Motor neuron (in vitro differentiated cells): ENCODE measurements at regions not wholly inside any gene's neighbourhood (a gene's known extent, or its start where the extent isn't known, plus 50 kb on each side); places are given as distances from the start of the nearest gene placed in this dataset.
A peak's percentile ranks its signal among the peaks of the same experiment; 100 is the strongest.

Experiments used
- ATAC-seq, 8 experiments: fragments of 200-7000 bp; cut with Tn5 transposase; replicated peaks in 6 of 8; 2 replicates each; pipeline ENCODE4 v1.8.0; 2021; ENCODE audit warnings: mild to moderate bottlenecking in 8 of 8, moderate library complexity in 8 of 8
- H3K27ac ChIP-seq, 2 donors: fragments of 250-450 bp; sonication (Bioruptor Pico); 2 replicates each; pipeline ENCODE4 v1.9.0; 2021; ENCODE audit warnings: antibody characterized with exemption in 2 of 2, mild to moderate bottlenecking in 2 of 2, moderate library complexity in 1 of 2
- H3K4me1 ChIP-seq, 2 donors: fragments of 250-450 bp; sonication (Bioruptor Pico); replicated peaks in 1 of 2; 2 replicates each; pipeline ENCODE4 v1.6.1; 2021; ENCODE audit warnings: antibody characterized with exemption in 2 of 2, mild to moderate bottlenecking in 2 of 2, moderate library complexity in 1 of 2
- H3K4me3 ChIP-seq, 5 donors: fragments of 250-450 bp; sonication (Bioruptor Pico); 2 replicates each; pipeline ENCODE4 v1.9.0; 2021; ENCODE audit warnings: antibody characterized with exemption in 5 of 5, mild to moderate bottlenecking in 5 of 5, moderate library complexity in 4 of 5
- WGBS, 10 experiments: fragments of 450-650 bp; shearing (Covaris generic); methylation state at CpG; one replicate each; pipeline ENCODE4 v1.0.0; 2022; 5-methylcytosine and 5-hydroxymethylcytosine counted together
- in situ Hi-C, 9 experiments: fragments of 400-800 bp; cut with MboI; loops; one replicate each; pipeline ENCODE4 v1.15.0; 2021; ENCODE audit warnings: low sequenced_read_pairs in 9 of 9, low pct_unique_long_range_greater_than_20kb in 2 of 9; ENCODE audit not compliant: unreplicated experiment in 9 of 9

- WGBS, 10 experiments = 0 to 97% (median 68%) methylated on average over 1 to 3 of the region's 3 CpGs; no CpG with 5 or more reads in 2 of the 10 experiments
- ATAC-seq = no peak
- Histone ChIP-seq H3K4me3 (no peak overlapping the region), H3K4me1 (no peaks in the 10 kb centered on the region), H3K27ac (no peak overlapping the region)
- in situ Hi-C loops = no loop called here
Observed at GRCh38 chr1:69413129-69413528, 154.6 kb upstream of the LRRC7 start.

- ATAC-seq = no peak
- WGBS, 10 experiments = 0 to 100% (median 92%) methylated on average over 1 of the region's 1 CpG; no CpG with 5 or more reads in 1 of the 10 experiments
- H3K4me3 ChIP-seq = no peak overlapping the region
- H3K27ac ChIP-seq = no peak overlapping the region
- no peaks in the 10 kb centered on the region for H3K4me1 ChIP-seq
- in situ Hi-C loops = no loop called here
Observed at GRCh38 chr1:69414574-69414973, 153.1 kb upstream of the LRRC7 start.

- H3K4me1 ChIP-seq = no peaks in the 10 kb centered on the region
- 21 to 91% (median 83%) methylated on average over 2 of the region's 2 CpGs; no CpG with 5 or more reads in 3 of the 10 experiments for WGBS, 10 experiments
- H3K27ac ChIP-seq = no peak overlapping the region
- no peak for ATAC-seq
- no peak overlapping the region for H3K4me3 ChIP-seq
- in situ Hi-C loops = no loop called here
Observed at GRCh38 chr1:69421286-69421685, 146.4 kb upstream of the LRRC7 start.

GRCh38 chr1:69425871-69426270 is 141.9 kb upstream of the LRRC7 start:
- in situ Hi-C loops = no loop called here
- ATAC-seq = no peak
- no peaks in the 10 kb centered on the region for H3K4me1 ChIP-seq
- no peak overlapping the region for H3K27ac ChIP-seq
- no peak overlapping the region for H3K4me3 ChIP-seq

- no peak overlapping the region for H3K4me3 ChIP-seq
- in situ Hi-C loops = no loop called here
- no peaks in the 10 kb centered on the region for H3K4me1 ChIP-seq
- 0 to 87% (median 62%) methylated on average over 1 to 2 of the region's 2 CpGs; no CpG with 5 or more reads in 2 of the 10 experiments for WGBS, 10 experiments
- ATAC-seq = peak in 1 of 8 experiments; percentile 52
- H3K27ac ChIP-seq = no peak overlapping the region
Observed at GRCh38 chr1:69426401-69426800, 141.3 kb upstream of the LRRC7 start.

- in situ Hi-C loops = no loop called here
- Histone ChIP-seq H3K4me3 (no peak overlapping the region), H3K4me1 (peaks cover 2 to 3% of the 10 kb centered on the region in 2 donors), H3K27ac (no peak overlapping the region)
- ATAC-seq = no peak
Observed at GRCh38 chr1:69433073-69433472, 134.6 kb upstream of the LRRC7 start.

- peaks cover 9 to 15% of the 10 kb centered on the region in 2 donors for H3K4me1 ChIP-seq
- H3K4me3 ChIP-seq = no peak overlapping the region
- no peak overlapping the region for H3K27ac ChIP-seq
- in situ Hi-C loops = no loop called here
- no peak for ATAC-seq
Observed at GRCh38 chr1:69436151-69436550, 131.6 kb upstream of the LRRC7 start.

- peaks cover 9 to 15% of the 10 kb centered on the region in 2 donors for H3K4me1 ChIP-seq
- H3K27ac ChIP-seq = no peak overlapping the region
- in situ Hi-C loops = no loop called here
- WGBS, 10 experiments = 5 to 57% (median 23%) methylated on average over 3 to 5 of the region's 5 CpGs
- no peak overlapping the region for H3K4me3 ChIP-seq
- peak in 1 of 8 experiments; percentile 30 for ATAC-seq
Observed at GRCh38 chr1:69438056-69438795, 129.5 kb upstream of the LRRC7 start.

- H3K4me3 ChIP-seq = no peak overlapping the region
- peaks cover 9 to 15% of the 10 kb centered on the region in 2 donors for H3K4me1 ChIP-seq
- ATAC-seq = no peak
- in situ Hi-C loops = no loop called here
- no peak overlapping the region for H3K27ac ChIP-seq
Observed at GRCh38 chr1:69441496-69441895, 126.2 kb upstream of the LRRC7 start.

- WGBS, 10 experiments = 32 to 81% (median 53%) methylated on average over 1 to 2 of the region's 2 CpGs; no CpG with 5 or more reads in 2 of the 10 experiments
- in situ Hi-C loops = no loop called here
- ATAC-seq = no peak
Observed at GRCh38 chr1:69451196-69451595, 116.5 kb upstream of the LRRC7 start.

GRCh38 chr1:69455718-69456117 is 112.0 kb upstream of the LRRC7 start:
- 4 to 97% (median 74%) methylated on average over 1 to 3 of the region's 3 CpGs; no CpG with 5 or more reads in 2 of the 10 experiments for WGBS, 10 experiments
- H3K27ac ChIP-seq = no peak overlapping the region
- no peaks in the 10 kb centered on the region for H3K4me1 ChIP-seq
- H3K4me3 ChIP-seq = no peak overlapping the region
- no peak for ATAC-seq
- in situ Hi-C loops = no loop called here

More at GRCh38 chr1:69451196-69451595, 116.5 kb upstream of the LRRC7 start:
- Histone ChIP-seq H3K27ac (no peak overlapping the region), H3K4me1 (no peaks in the 10 kb centered on the region), H3K4me3 (no peak overlapping the region)

GRCh38 chr1:69459244-69459643 is 108.5 kb upstream of the LRRC7 start:
- ATAC-seq = no peak
- H3K4me1 ChIP-seq = no peaks in the 10 kb centered on the region
- no peak overlapping the region for H3K4me3 ChIP-seq
- H3K27ac ChIP-seq = no peak overlapping the region
- in situ Hi-C loops = no loop called here

GRCh38 chr1:69475021-69475420 is 92.7 kb upstream of the LRRC7 start:
- Histone ChIP-seq H3K4me3 (no peak overlapping the region), H3K4me1 (no peaks in the 10 kb centered on the region), H3K27ac (no peak overlapping the region)
- 20 to 100% (median 80%) methylated on average over 1 to 2 of the region's 2 CpGs; no CpG with 5 or more reads in 4 of the 10 experiments for WGBS, 10 experiments
- in situ Hi-C loops = no loop called here
- ATAC-seq = no peak

- Histone ChIP-seq H3K4me1 (no peaks in the 10 kb centered on the region), H3K4me3 (no peak overlapping the region), H3K27ac (no peak overlapping the region)
- ATAC-seq = no peak
- in situ Hi-C loops = no loop called here
- WGBS, 10 experiments = 11 to 78% (median 44%) methylated on average over 1 of the region's 1 CpG; no CpG with 5 or more reads in 2 of the 10 experiments
Observed at GRCh38 chr1:69479734-69480133, 88.0 kb upstream of the LRRC7 start.
